ENCODE measurements at regions not wholly inside any gene's neighbourhood (a gene's known extent, or its start where the extent isn't known, plus 50 kb on each side); places are given as distances from the start of the nearest gene placed in this dataset.

GRCh38 chr7:88665892-88666514 lies 93.5 kb upstream of the ZNF804B start:
- no peaks in the 10 kb centered on the region for H3K36me3 ChIP-seq (ENCODE audit: control insufficient read depth, insufficient read depth, low read length)
- peaks cover 13% of the 10 kb centered on the region for H3K4me1 ChIP-seq (ENCODE audit: control insufficient read depth, insufficient read depth, low read length, poor library complexity, severe bottlenecking)
- 83 to 100% methylated on average over 1 to 2 of the region's 3 CpGs for WGBS, 2 experiments (ENCODE audit: insufficient coverage in 2 of 2)
- H3K27ac ChIP-seq (ENCODE audit: low read depth, low read length, severe bottlenecking) = no peak overlapping the region
- no peaks in the 10 kb centered on the region for H3K9me3 ChIP-seq (ENCODE audit: control insufficient read depth, low read length)
- no peak overlapping the region for H3K4me3 ChIP-seq (ENCODE audit: extremely low read depth, insufficient read depth, low read length, poor library complexity, severe bottlenecking)

DNA sequence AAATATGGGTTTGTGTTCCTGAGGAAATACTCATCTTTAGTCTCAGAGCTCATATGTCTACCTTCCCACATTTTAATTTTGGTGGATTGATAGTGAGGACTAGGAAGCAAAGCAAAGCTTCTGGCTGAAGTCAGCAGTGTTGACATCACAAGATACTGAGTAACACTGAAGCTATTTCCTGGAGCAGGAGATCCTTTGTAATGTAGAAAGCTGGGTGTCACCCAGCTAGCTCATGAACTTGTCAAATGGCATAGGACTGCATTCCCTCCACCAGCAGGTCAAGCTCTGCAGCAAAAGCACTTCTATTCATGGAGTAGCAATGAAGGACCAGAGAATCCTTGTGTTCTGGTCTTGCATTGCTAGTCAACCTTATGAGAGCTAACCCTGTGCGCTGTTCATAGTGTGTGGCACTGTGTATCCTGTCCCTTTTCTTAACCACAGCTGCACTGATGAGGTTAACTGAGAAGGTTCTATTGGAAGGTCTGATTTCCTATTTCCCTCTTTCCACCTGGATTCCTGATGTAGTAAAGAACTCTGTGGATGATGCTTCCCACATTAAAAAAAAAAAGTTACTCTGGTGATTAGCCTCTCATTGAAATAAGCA lies 94.8 kb upstream of the ZNF804B start:
- no peaks in the 10 kb centered on the region for H3K9me3 ChIP-seq (ENCODE audit: control insufficient read depth, low read length)
- H3K27ac ChIP-seq (ENCODE audit: low read depth, low read length, severe bottlenecking) = peak overlapping the region; percentile 6
- H3K36me3 ChIP-seq (ENCODE audit: control insufficient read depth, insufficient read depth, low read length) = no peaks in the 10 kb centered on the region
- 60% methylated on average over 1 of the region's 1 CpG; no CpG with 5 or more reads in 1 of the 2 experiments for WGBS, 2 experiments (ENCODE audit: insufficient coverage in 2 of 2)
- peaks cover 13% of the 10 kb centered on the region for H3K4me1 ChIP-seq (ENCODE audit: control insufficient read depth, insufficient read depth, low read length, poor library complexity, severe bottlenecking)
- H3K4me3 ChIP-seq (ENCODE audit: extremely low read depth, insufficient read depth, low read length, poor library complexity, severe bottlenecking) = no peak overlapping the region

GRCh38 chr7:88661921-88662320 lies 97.6 kb upstream of the ZNF804B start:
- WGBS, 2 experiments (ENCODE audit: insufficient coverage in 2 of 2) = 100% methylated on average over 1 of the region's 3 CpGs; no CpG with 5 or more reads in 1 of the 2 experiments
- Histone ChIP-seq H3K9me3 (ENCODE audit: control insufficient read depth, low read length) (no peaks in the 10 kb centered on the region), H3K4me3 (ENCODE audit: extremely low read depth, insufficient read depth, low read length, poor library complexity, severe bottlenecking) (no peak overlapping the region), H3K36me3 (ENCODE audit: control insufficient read depth, insufficient read depth, low read length) (no peaks in the 10 kb centered on the region), H3K27ac (ENCODE audit: low read depth, low read length, severe bottlenecking) (no peak overlapping the region), H3K4me1 (ENCODE audit: control insufficient read depth, insufficient read depth, low read length, poor library complexity, severe bottlenecking) (peaks cover 13% of the 10 kb centered on the region)

- Histone ChIP-seq H3K27ac (ENCODE audit: low read depth, low read length, severe bottlenecking) (no peak overlapping the region), H3K9me3 (ENCODE audit: control insufficient read depth, low read length) (no peaks in the 10 kb centered on the region), H3K4me1 (ENCODE audit: control insufficient read depth, insufficient read depth, low read length, poor library complexity, severe bottlenecking) (no peaks in the 10 kb centered on the region), H3K36me3 (ENCODE audit: control insufficient read depth, insufficient read depth, low read length) (no peaks in the 10 kb centered on the region), H3K4me3 (ENCODE audit: extremely low read depth, insufficient read depth, low read length, poor library complexity, severe bottlenecking) (no peak overlapping the region)
- 100% methylated on average over 2 of the region's 2 CpGs; no CpG with 5 or more reads in 1 of the 2 experiments for WGBS, 2 experiments (ENCODE audit: insufficient coverage in 2 of 2)
These were observed 111.7 kb upstream of the ZNF804B start for GRCh38 chr7:88647825-88648224.

DNA sequence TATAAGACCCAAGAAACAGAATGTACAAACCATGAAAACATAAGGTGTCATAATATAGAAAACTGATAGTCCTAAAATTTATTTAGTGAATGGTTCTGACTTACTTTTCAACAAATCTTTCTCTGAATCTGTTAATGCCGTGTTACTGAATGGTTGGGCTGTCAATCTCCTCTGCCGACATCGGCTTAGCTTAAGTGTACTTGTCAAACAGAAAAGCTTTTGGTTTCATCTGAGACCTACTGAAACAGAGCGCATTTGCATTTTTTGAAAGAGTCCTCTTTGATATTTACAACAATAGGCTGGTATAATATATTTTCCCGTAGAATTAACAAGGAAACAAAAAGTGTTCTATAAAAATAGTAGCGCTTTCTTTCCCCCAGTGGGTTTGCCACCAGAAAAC lies 120.9 kb upstream of the ZNF804B start:
- no peaks in the 10 kb centered on the region for H3K4me1 ChIP-seq (ENCODE audit: control insufficient read depth, insufficient read depth, low read length, poor library complexity, severe bottlenecking)
- H3K9me3 ChIP-seq (ENCODE audit: control insufficient read depth, low read length) = no peaks in the 10 kb centered on the region
- no peak overlapping the region for H3K4me3 ChIP-seq (ENCODE audit: extremely low read depth, insufficient read depth, low read length, poor library complexity, severe bottlenecking)
- no peak overlapping the region for H3K27ac ChIP-seq (ENCODE audit: low read depth, low read length, severe bottlenecking)
- no peaks in the 10 kb centered on the region for H3K36me3 ChIP-seq (ENCODE audit: control insufficient read depth, insufficient read depth, low read length)
- WGBS, 2 experiments (ENCODE audit: insufficient coverage in 2 of 2) = 72% methylated on average over 3 of the region's 6 CpGs; no CpG with 5 or more reads in 1 of the 2 experiments

GRCh38 chr7:88637795-88638194 lies 121.7 kb upstream of the ZNF804B start:
- Histone ChIP-seq H3K9me3 (ENCODE audit: control insufficient read depth, low read length) (no peaks in the 10 kb centered on the region), H3K4me1 (ENCODE audit: control insufficient read depth, insufficient read depth, low read length, poor library complexity, severe bottlenecking) (no peaks in the 10 kb centered on the region), H3K27ac (ENCODE audit: low read depth, low read length, severe bottlenecking) (no peak overlapping the region), H3K36me3 (ENCODE audit: control insufficient read depth, insufficient read depth, low read length) (no peaks in the 10 kb centered on the region), H3K4me3 (ENCODE audit: extremely low read depth, insufficient read depth, low read length, poor library complexity, severe bottlenecking) (no peak overlapping the region)

DNA sequence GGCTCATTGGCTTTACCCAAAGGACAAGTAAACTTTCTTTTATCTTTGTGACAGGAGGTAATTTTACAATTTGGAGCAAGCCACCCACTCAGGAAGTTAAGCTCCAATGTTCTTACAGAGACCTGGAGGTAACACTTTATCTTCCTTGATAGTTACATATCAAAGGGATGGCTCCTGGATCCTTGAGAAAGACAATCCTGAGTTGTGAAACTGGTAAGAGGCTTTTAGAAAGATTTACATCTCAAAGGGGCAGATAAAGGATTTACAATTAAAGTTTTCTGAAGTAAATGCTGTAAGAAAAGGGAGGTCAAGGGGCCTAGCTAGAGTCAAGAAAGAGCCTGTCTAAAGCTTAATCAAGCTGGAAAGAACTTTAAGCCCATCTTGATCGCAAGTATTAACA lies 124.4 kb upstream of the ZNF804B start:
- 33% methylated on average over 1 of the region's 1 CpG; no CpG with 5 or more reads in 1 of the 2 experiments for WGBS, 2 experiments (ENCODE audit: insufficient coverage in 2 of 2)

DNA sequence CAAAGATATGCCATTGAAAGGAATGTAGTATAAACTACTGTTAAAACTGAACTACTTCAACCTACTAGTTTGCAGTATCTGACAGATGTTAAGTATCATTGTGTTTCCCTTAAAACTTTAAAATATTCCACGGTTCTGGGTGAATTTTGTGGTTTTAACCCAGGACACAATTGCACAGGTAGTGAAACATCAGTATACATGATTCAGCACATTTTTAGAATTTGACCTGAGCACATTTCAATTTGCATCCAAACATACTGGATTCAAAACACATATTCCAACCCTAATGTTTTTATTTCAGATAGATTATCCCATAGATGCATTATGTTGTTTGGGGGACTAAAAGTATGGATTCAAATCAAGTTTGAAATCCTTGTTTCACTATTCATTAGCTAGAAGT lies 129.9 kb upstream of the ZNF804B start:
- no peaks in the 10 kb centered on the region for H3K9me3 ChIP-seq (ENCODE audit: control insufficient read depth, low read length)
- no peak overlapping the region for H3K4me3 ChIP-seq (ENCODE audit: extremely low read depth, insufficient read depth, low read length, poor library complexity, severe bottlenecking)
- WGBS, 2 experiments (ENCODE audit: insufficient coverage in 2 of 2) = 86% methylated on average over 1 of the region's 1 CpG; no CpG with 5 or more reads in 1 of the 2 experiments
- no peak overlapping the region for H3K27ac ChIP-seq (ENCODE audit: low read depth, low read length, severe bottlenecking)
- H3K4me1 ChIP-seq (ENCODE audit: control insufficient read depth, insufficient read depth, low read length, poor library complexity, severe bottlenecking) = no peaks in the 10 kb centered on the region
- no peaks in the 10 kb centered on the region for H3K36me3 ChIP-seq (ENCODE audit: control insufficient read depth, insufficient read depth, low read length)

More for the DNA sequence above, 124.4 kb upstream of the ZNF804B start:
- Histone ChIP-seq H3K4me1 (ENCODE audit: control insufficient read depth, insufficient read depth, low read length, poor library complexity, severe bottlenecking) (no peaks in the 10 kb centered on the region), H3K9me3 (ENCODE audit: control insufficient read depth, low read length) (no peaks in the 10 kb centered on the region), H3K27ac (ENCODE audit: low read depth, low read length, severe bottlenecking) (no peak overlapping the region), H3K4me3 (ENCODE audit: extremely low read depth, insufficient read depth, low read length, poor library complexity, severe bottlenecking) (no peak overlapping the region), H3K36me3 (ENCODE audit: control insufficient read depth, insufficient read depth, low read length) (no peaks in the 10 kb centered on the region)

DNA sequence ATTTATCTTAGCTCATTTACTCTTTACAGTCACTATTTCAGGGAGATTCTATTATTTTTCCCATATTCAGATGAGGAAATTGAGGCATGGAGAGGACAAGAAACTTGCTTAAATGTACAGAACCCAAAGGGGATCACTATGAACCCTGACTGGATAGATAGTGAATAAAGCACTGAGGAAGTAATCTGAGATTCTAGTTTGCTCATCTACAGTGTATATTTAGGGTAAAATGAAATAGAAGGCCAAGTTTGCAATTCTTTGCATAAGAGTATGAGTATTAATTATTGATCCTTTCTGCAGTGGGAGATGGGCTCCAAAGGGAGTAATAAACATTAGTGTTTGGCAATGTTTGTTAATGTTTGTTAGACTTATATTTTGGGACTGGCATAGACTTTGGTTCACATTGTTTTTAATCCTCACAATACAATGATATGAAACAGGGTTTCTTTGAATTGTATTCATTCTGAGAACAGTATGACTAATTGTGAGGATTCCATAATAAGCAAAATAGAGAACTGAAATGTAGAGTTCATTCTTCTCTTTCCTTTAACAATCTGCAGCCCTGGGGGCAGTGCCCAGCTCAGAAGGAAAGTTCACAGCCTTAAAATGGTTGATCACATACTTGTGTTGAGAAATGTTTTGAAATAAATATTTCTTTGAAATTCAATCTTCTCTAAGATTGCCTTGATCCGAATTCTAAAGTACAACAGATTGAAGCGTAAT lies 131.0 kb upstream of the ZNF804B start:
- Histone ChIP-seq H3K4me3 (ENCODE audit: extremely low read depth, insufficient read depth, low read length, poor library complexity, severe bottlenecking) (no peak overlapping the region), H3K9me3 (ENCODE audit: control insufficient read depth, low read length) (no peaks in the 10 kb centered on the region), H3K27ac (ENCODE audit: low read depth, low read length, severe bottlenecking) (no peak overlapping the region), H3K4me1 (ENCODE audit: control insufficient read depth, insufficient read depth, low read length, poor library complexity, severe bottlenecking) (no peaks in the 10 kb centered on the region), H3K36me3 (ENCODE audit: control insufficient read depth, insufficient read depth, low read length) (no peaks in the 10 kb centered on the region)
- 80% methylated on average over 2 of the region's 2 CpGs; no CpG with 5 or more reads in 1 of the 2 experiments for WGBS, 2 experiments (ENCODE audit: insufficient coverage in 2 of 2)

- no peaks in the 10 kb centered on the region for H3K36me3 ChIP-seq (ENCODE audit: control insufficient read depth, insufficient read depth, low read length)
- no CpG with 5 or more reads among the region's 2 CpGs for WGBS, 2 experiments (ENCODE audit: insufficient coverage in 2 of 2)
- H3K9me3 ChIP-seq (ENCODE audit: control insufficient read depth, low read length) = no peaks in the 10 kb centered on the region
- no peak overlapping the region for H3K27ac ChIP-seq (ENCODE audit: low read depth, low read length, severe bottlenecking)
- H3K4me3 ChIP-seq (ENCODE audit: extremely low read depth, insufficient read depth, low read length, poor library complexity, severe bottlenecking) = no peak overlapping the region
- no peaks in the 10 kb centered on the region for H3K4me1 ChIP-seq (ENCODE audit: control insufficient read depth, insufficient read depth, low read length, poor library complexity, severe bottlenecking)
These were observed 142.3 kb upstream of the ZNF804B start for GRCh38 chr7:88617185-88617584.

DNA sequence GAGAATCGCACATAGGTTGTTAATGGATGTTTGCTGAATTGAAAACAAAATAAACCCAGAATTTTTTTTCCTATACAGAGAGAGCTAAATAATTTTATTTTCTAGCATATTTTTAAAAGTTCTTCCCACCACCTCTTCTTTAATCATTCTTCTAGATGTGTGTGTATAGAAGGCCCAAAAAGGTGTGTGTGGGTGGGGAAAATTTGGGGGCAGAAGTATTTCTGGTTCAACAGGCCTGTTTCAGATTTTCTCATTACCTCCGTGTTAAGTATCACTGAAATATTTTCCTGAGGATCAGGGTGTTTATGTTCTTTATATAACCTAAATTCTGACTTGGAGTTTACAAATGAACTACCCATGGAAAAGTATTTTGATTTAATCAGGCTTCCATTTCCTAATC lies 144.2 kb upstream of the ZNF804B start:
- H3K27ac ChIP-seq (ENCODE audit: low read depth, low read length, severe bottlenecking) = no peak overlapping the region
- no peaks in the 10 kb centered on the region for H3K36me3 ChIP-seq (ENCODE audit: control insufficient read depth, insufficient read depth, low read length)
- no peaks in the 10 kb centered on the region for H3K4me1 ChIP-seq (ENCODE audit: control insufficient read depth, insufficient read depth, low read length, poor library complexity, severe bottlenecking)
- no peaks in the 10 kb centered on the region for H3K9me3 ChIP-seq (ENCODE audit: control insufficient read depth, low read length)
- no CpG with 5 or more reads among the region's 2 CpGs for WGBS, 2 experiments (ENCODE audit: insufficient coverage in 2 of 2)
- no peak overlapping the region for H3K4me3 ChIP-seq (ENCODE audit: extremely low read depth, insufficient read depth, low read length, poor library complexity, severe bottlenecking)

Data from mesodermal cell (in vitro differentiated cells).